GM12878 (cell line): ENCODE measurements at regions not wholly inside any gene's neighbourhood (a gene's known extent, or its start where the extent isn't known, plus 50 kb on each side); places are given as distances from the start of the nearest gene placed in this dataset.

Experiments
- ATAC-seq: fragments of 200-7000 bp; cut with Tn5 transposase; 3 replicates; pipeline ENCODE4 v1.9.1; 2020; ENCODE audit warnings: mild to moderate bottlenecking, moderate library complexity
- BruUV-seq: library from RNA; stranded (reverse); fragments of 400-500 nt; replicated peaks from 2 replicates; lab custom pipeline; 2021; lab: Mats Ljungman, UMichigan
- CTCF ChIA-PET: fragments of 300-600 bp; sonication (Branson Sonifier 250); formaldehyde crosslinking; extraction: SDS; loops from one replicate; lab custom pipeline; 2021; ENCODE audit warnings: inconsistent platforms; lab: Yijun Ruan, JAX
- POLR2A ChIA-PET: fragments of 350-600 bp; formaldehyde crosslinking; extraction: SDS; loops from one replicate; lab custom pipeline; 2021; ENCODE audit warnings: inconsistent platforms; lab: Charles Lee
- RAD21 ChIA-PET: fragments of 300-600 bp; sonication (Branson Sonifier 250); formaldehyde crosslinking; loops from one replicate; lab custom pipeline; 2023; ENCODE audit warnings: antibody characterized with exemption; ENCODE audit not compliant: unreplicated experiment; lab: Charles Lee
- SMC1A ChIA-PET: fragments of 300-600 bp; sonication (Branson Sonifier 250); formaldehyde crosslinking; loops from one replicate; lab custom pipeline; 2023; ENCODE audit not compliant: unreplicated experiment, uncharacterized antibody; lab: Charles Lee
- DNase-seq: peaks from one replicate; pipeline ENCODE4 v3.0.0-alpha.2; 2011; ENCODE audit warnings: low read depth, low spot score
- FAIRE-seq: peaks from 3 replicates; lab custom pipeline; 2011; peaks lifted over from hg19 to GRCh38; lab: Jason Lieb, UNC
- H2AFZ ChIP-seq: 2 replicates; pipeline ENCODE4 v1.6.0; 2011; ENCODE audit warnings: low read depth, low read length, control low read depth; ENCODE audit not compliant: control insufficient read depth
- H3K27ac ChIP-seq: 2 replicates; pipeline ENCODE4 v1.5.1; 2011; ENCODE audit warnings: control low read depth; ENCODE audit not compliant: control insufficient read depth, insufficient read depth
- H3K27me3 ChIP-seq, 2 experiments: replicated peaks in 1 of 2; 2 replicates each; pipeline versions ENCODE4 v1.6.0 to v1.6.1; 2011; ENCODE audit warnings: low read length in 1 of 2; ENCODE audit not compliant: control insufficient read depth in 2 of 2, insufficient read depth in 2 of 2
- H3K36me3 ChIP-seq, 2 experiments: 2 replicates each; pipeline ENCODE4 v1.5.1; 2011; ENCODE audit warnings: low read length in 1 of 2; ENCODE audit not compliant: control insufficient read depth in 2 of 2, insufficient read depth in 2 of 2
- H3K4me1 ChIP-seq: 2 replicates; pipeline ENCODE4 v1.6.1; 2011; ENCODE audit warnings: mild to moderate bottlenecking, low read length, moderate library complexity, mixed read lengths; ENCODE audit not compliant: control insufficient read depth, insufficient read depth
- H3K4me2 ChIP-seq: 2 replicates; pipeline ENCODE4 v1.6.0; 2011; ENCODE audit warnings: control low read depth; ENCODE audit not compliant: control insufficient read depth, insufficient read depth
- H3K4me3 ChIP-seq: fragments of 200-600 bp; sonication (generic); 2 replicates; pipeline ENCODE4 v1.5.1; 2016
- H3K79me2 ChIP-seq: 2 replicates; pipeline ENCODE4 v1.6.0; 2011; ENCODE audit warnings: low read length; ENCODE audit not compliant: control insufficient read depth, insufficient read depth
- H3K9ac ChIP-seq: 2 replicates; pipeline ENCODE4 v1.8.0; 2011; ENCODE audit warnings: low read length, control low read depth, mixed read lengths; ENCODE audit not compliant: control insufficient read depth, insufficient read depth
- H3K9me3 ChIP-seq: replicated peaks from 3 replicates; pipeline ENCODE4 v1.5.1; 2011; ENCODE audit warnings: mild to moderate bottlenecking, low read length; ENCODE audit not compliant: control insufficient read depth, insufficient read depth
- H4K20me1 ChIP-seq: 2 replicates; pipeline ENCODE4 v1.6.0; 2011; ENCODE audit not compliant: control insufficient read depth, insufficient read depth
- ATF2 ChIP-seq: IDR thresholded peaks from 2 replicates; pipeline ENCODE4 v1.6.1; 2012; ENCODE audit warnings: low read length, inconsistent platforms
- CREM ChIP-seq: IDR thresholded peaks from 2 replicates; pipeline ENCODE4 v1.6.1; 2014; ENCODE audit warnings: antibody characterized with exemption, low read depth
- EP300 ChIP-seq, 2 experiments: fragments of 150-350 bp in 1 of 2; IDR thresholded peaks; 2 replicates each; pipeline ENCODE4 v1.6.1; 2011 to 2012; ENCODE audit warnings: low read depth in 2 of 2, low read length in 2 of 2, borderline replicate concordance in 1 of 2, improper control_type of control experiment in 1 of 2, inconsistent platforms in 1 of 2; ENCODE audit not compliant: control insufficient read depth in 1 of 2
- IKZF1 ChIP-seq: fragments of 450-650 bp; conservative IDR thresholded peaks from 2 replicates; pipeline ENCODE4 v1.6.1; 2017; ENCODE audit warnings: antibody characterized with exemption, mild to moderate bottlenecking
- IKZF2 ChIP-seq, 2 experiments: fragments of 450-650 bp; IDR thresholded peaks; 2 replicates each; pipeline ENCODE4 v1.6.1; 2017; ENCODE audit warnings: mild to moderate bottlenecking in 2 of 2, moderate library complexity in 2 of 2
- MEF2A ChIP-seq: IDR thresholded peaks from 2 replicates; pipeline ENCODE4 v1.6.1; 2011; ENCODE audit warnings: low read depth, mild to moderate bottlenecking, low read length, moderate library complexity; ENCODE audit not compliant: insufficient read depth
- MTA2 ChIP-seq: fragments of 450-650 bp; IDR thresholded peaks from 2 replicates; pipeline ENCODE4 v1.6.1; 2016; ENCODE audit warnings: low read depth, mild to moderate bottlenecking, moderate library complexity
- SMARCA5 ChIP-seq: fragments of 450-650 bp; IDR thresholded peaks from 2 replicates; pipeline ENCODE4 v1.6.1; 2017; ENCODE audit warnings: mild to moderate bottlenecking
- TARDBP ChIP-seq: IDR thresholded peaks from 2 replicates; pipeline ENCODE4 v1.6.1; 2016; ENCODE audit warnings: borderline replicate concordance
- WGBS: methylation state at CpG from one replicate; pipeline ENCODE4 v1.1.6; 2016; ENCODE audit warnings: low lambda C conversion rate; ENCODE audit not compliant: insufficient replicate concordance, insufficient coverage; ENCODE audit errors: missing lambda C conversion rate; 5-methylcytosine and 5-hydroxymethylcytosine counted together
- in situ Hi-C: fragments of 300-500 bp; cut with MboI; formaldehyde crosslinking; loops from 9 replicates; pipeline ENCODE4 v1.14.3; 2018; ENCODE audit warnings: mixed read lengths
- intact Hi-C: fragments of 100-400 bp; cut with micrococcal nuclease; formaldehyde crosslinking; loops from one replicate; pipeline ENCODE4 v1.14.2; 2022; ENCODE audit not compliant: unreplicated experiment

- CTCF ChIA-PET = interaction anchor here (1.1 to 2.2 kb wide), 3 partner anchors 13 to 30 kb away, joined by 3 to 10 read pairs (median 6); no protein-coding TSS in a partner anchor
- intact Hi-C loops = loop anchor here (5.0 kb wide), 1 partner anchor 96 kb away; no protein-coding TSS in a partner anchor
Observed at GRCh38 chr9:106326493-106326892, 536.5 kb upstream of the ZNF462 start.

More at GRCh38 chr9:106326493-106326892, 536.5 kb upstream of the ZNF462 start:
- in situ Hi-C loops = no loop called here
- SMC1A ChIA-PET = interaction anchor here (0.7 to 4.9 kb wide), 10 partner anchors 9 to 538 kb away, joined by 3 to 50 read pairs (median 7); no protein-coding TSS in a partner anchor
- H4K20me1 ChIP-seq = no peaks in the 10 kb centered on the region
- FAIRE-seq (no peak), ATAC-seq (peak; percentile 76), DNase-seq (no peak)
- H3K9ac ChIP-seq = no peak overlapping the region
- POLR2A ChIA-PET = interaction anchor here (1.0 to 2.7 kb wide), 2 partner anchors 12 to 19 kb away, joined by 3 to 15 read pairs; no protein-coding TSS in a partner anchor
- no peaks in the 10 kb centered on the region for H3K9me3 ChIP-seq
- no peak overlapping the region for H3K4me3 ChIP-seq
- H3K4me1 ChIP-seq = no peaks in the 10 kb centered on the region
- TF ChIP-seq CREM (no peak), IKZF1 (peak; percentile 45; the same call in 1 of the 2 replicates), SMARCA5 (0 out of 2 replicates have a peak, but pooled peaks have one; percentile 6), MEF2A (no peak), IKZF2 (IDR thresholded peaks at IDR 0.05) (peak; percentile 21 to 35; a peak in 2 of 4 replicates), MTA2 (0 out of 2 replicates have a peak, but pooled peaks have one; percentile 27), TARDBP (no peak), ATF2 (no peak), EP300 (IDR thresholded peaks at IDR 0.05; ENCODE audit: borderline replicate concordance in 1 of 2, control insufficient read depth in 1 of 2, low read depth in 2 of 2, low read length in 2 of 2) (peak in 1 of 2 experiments; percentile 17; a peak in 1 of 4 replicates)
- RAD21 ChIA-PET = interaction anchor here (0.9 to 4.6 kb wide), 5 partner anchors 13 to 142 kb away, joined by 3 to 47 read pairs (median 4); no protein-coding TSS in a partner anchor
- no peak overlapping the region for H2AFZ ChIP-seq
- H3K4me2 ChIP-seq = no peak overlapping the region
- 11% methylated on average over 4 of the region's 4 CpGs for WGBS
- no peak overlapping the region for H3K27ac ChIP-seq
- no peaks in the 10 kb centered on the region for H3K36me3 ChIP-seq
- H3K27me3 ChIP-seq = no peaks in the 10 kb centered on the region
- BruUV-seq = no TSS peak
- H3K79me2 ChIP-seq = no peaks in the 10 kb centered on the region
